ENCODE measurements at regions not wholly inside any gene's neighbourhood (a gene's known extent, or its start where the extent isn't known, plus 50 kb on each side); places are given as distances from the start of the nearest gene placed in this dataset.
"Not testable (repeated sequence)": the region's sequence is repeated elsewhere in the genome, so short reads cannot be mapped to it uniquely, and the experiment has no call there.

DNA sequence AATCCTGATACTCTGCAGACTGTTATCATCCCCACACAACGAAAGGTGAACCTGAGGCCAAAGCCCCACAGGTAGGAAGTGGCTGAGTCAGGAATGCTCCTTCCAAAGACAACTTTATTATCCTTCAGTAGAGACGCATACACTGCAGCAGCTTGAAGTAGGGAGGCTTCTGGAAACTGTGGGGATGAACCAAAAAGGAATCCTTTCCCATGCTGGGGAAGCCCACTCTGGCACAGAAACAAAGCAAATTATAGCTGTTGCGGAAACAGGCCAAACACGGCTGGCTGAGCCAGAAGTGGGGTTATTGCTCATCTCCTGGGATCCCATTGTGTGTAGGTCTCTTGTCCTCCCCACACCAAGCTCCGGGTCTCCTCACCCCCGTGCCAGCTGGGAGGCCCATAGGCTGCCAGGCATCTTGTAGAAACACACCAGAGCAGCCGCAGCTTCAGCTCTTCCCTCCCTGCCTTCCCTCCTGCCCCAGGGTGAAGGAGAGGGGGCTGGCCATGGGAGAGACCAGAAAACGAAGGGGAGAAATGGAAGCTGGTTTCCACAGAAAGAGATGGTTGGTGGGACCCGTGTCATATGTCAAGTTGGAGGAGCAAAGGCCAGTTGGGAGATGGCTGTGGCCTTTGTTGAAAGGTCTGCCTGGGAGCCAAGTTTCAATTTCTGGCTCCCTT, 176.9 kb upstream of the NABP1 start:
- Mint-ChIP-seq H3K27me3 (no peaks in the 10 kb centered on the region), H3K36me3 (ENCODE audit: low read depth) (no peaks in the 10 kb centered on the region), H3K4me1 (ENCODE audit: low read depth) (no peaks in the 10 kb centered on the region), H3K9me3 (no peaks in the 10 kb centered on the region), H3K4me3 (no peak overlapping the region), H3K27ac (no peak overlapping the region)
- intact Hi-C loops (cut with micrococcal nuclease), result loop anchor here (1.0 to 10.0 kb wide), 4 partner anchors 269 to 716 kb away; no protein-coding TSS in a partner anchor

DNA sequence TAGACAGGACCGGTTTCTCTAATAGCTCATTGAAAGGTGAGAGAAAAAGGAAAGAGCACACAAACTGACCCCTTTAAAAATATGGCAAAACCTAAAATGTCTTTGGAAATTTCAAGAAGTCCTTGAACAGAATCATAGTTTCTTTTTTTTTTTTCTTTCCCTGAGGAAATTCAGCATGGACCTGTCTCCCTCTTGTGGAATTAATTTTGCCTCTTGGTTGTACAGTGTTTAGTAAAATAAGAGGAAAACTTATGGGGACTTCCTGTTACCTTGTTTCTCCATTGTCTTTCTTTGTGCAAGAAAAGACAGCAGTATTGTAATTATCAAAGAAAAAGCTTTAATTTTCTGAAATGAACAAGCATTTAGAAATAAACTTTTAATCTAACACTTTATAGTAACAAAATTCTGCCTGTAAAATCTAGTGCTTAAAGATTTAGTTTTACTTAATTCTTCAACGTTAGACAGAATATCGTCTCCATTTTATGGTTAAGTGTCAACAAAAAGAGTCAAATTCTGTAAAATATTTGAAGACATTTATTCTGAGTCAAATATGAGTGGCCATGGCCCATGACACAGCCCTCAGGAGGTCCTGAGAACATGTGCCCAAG, 176.3 kb upstream of the NABP1 start:
- Mint-ChIP-seq H3K27ac (no peak overlapping the region), H3K4me1 (ENCODE audit: low read depth) (no peaks in the 10 kb centered on the region), H3K4me3 (no peak overlapping the region), H3K36me3 (ENCODE audit: low read depth) (no peaks in the 10 kb centered on the region), H3K27me3 (no peaks in the 10 kb centered on the region), H3K9me3 (peaks cover 1% of the 10 kb centered on the region)
- intact Hi-C loops (cut with micrococcal nuclease), result loop anchor here (1.0 to 10.0 kb wide), 4 partner anchors 269 to 717 kb away; no protein-coding TSS in a partner anchor

DNA sequence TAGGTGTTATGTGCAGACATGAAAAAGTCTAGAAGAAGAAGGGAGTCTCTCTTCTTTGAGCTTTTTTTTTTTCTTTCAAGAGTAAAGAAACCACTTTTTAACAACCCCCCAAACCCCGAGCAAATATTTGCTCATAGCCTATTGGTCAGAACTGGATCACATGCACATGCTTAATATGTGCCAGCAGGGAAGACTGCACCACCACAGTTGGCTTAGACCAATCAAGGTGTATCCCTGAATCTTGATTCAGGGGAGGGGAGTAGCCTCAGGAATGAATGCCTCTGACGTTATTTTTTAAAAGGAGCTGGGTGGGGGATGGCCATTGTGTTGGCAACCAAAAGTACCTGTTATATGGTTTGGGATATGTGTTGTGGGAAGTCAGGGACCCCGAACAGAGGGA, 171.4 kb upstream of the NABP1 start:
- Mint-ChIP-seq H3K36me3 (ENCODE audit: low read depth) (no peaks in the 10 kb centered on the region), H3K4me3 (no peak overlapping the region), H3K27ac (no peak overlapping the region), H3K4me1 (ENCODE audit: low read depth) (no peaks in the 10 kb centered on the region), H3K27me3 (no peaks in the 10 kb centered on the region), H3K9me3 (peaks cover 14% of the 10 kb centered on the region)
- intact Hi-C loops (cut with micrococcal nuclease), result loop anchor here (10.0 kb wide), 1 partner anchor 722 kb away; no protein-coding TSS in a partner anchor

DNA sequence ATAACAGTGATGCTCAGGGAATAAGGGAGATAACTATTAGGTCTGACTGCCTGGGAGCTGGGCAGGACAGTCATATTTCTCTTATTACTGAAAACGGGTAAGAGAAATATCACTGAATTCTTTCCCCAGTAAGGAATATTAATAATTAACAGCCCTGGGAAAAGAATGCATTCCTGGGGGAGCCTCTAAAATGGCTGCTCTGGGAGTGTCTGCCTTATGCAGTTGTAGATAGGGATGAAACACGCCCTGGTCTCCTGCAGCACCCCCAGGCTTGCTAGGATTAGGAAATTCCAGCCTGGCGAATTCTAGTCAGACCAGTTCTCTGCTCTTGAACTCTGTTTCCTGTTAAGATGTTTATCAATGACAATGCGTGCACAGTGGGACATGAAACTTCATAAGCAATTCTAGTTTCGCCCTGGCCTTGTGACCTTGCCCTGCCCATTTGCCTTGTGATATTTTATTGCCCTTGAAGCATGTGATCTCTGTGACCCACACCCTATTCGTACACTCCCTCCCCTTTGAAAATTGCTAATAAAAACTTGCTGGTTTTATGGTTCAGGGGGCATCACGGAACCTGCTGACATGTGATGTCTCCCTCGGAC, 170.6 kb upstream of the NABP1 start:
- H3K27ac Mint-ChIP-seq; H3K4me3 Mint-ChIP-seq; H3K4me1 Mint-ChIP-seq (ENCODE audit: low read depth); H3K27me3 Mint-ChIP-seq; H3K36me3 Mint-ChIP-seq (ENCODE audit: low read depth): not testable (repeated sequence)
- H3K9me3 Mint-ChIP-seq, result peaks cover 14% of the 10 kb centered on the region
- intact Hi-C loops (cut with micrococcal nuclease), result loop anchor here (10.0 kb wide), 1 partner anchor 723 kb away; no protein-coding TSS in a partner anchor

DNA sequence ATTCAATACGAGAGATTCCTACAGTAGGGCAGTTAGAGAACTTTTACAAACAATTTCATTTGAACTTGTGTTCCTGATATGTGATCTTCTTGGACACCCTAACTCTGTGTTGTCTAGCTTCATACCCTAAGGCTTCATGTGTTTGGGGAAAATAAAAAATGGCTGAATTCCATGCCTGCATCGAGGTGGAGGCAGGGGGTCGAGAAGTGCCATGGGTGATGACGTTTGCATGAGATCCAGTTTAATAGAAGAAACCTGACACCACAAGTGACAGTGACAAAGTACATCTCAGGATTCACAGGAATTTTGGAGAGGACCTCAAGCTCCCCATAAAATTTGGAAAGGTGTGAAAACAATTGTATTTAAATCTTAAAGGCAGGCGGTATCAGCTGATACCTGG, 169.2 kb upstream of the NABP1 start:
- H3K9me3 Mint-ChIP-seq, result peaks cover 14% of the 10 kb centered on the region
- H3K36me3 Mint-ChIP-seq (ENCODE audit: low read depth), result no peaks in the 10 kb centered on the region
- no peaks in the 10 kb centered on the region for H3K27me3 Mint-ChIP-seq
- no peaks in the 10 kb centered on the region for H3K4me1 Mint-ChIP-seq (ENCODE audit: low read depth)
- intact Hi-C loops (cut with micrococcal nuclease), result loop anchor here (10.0 kb wide), 1 partner anchor 724 kb away; no protein-coding TSS in a partner anchor
- H3K27ac Mint-ChIP-seq, result no peak overlapping the region
- no peak overlapping the region for H3K4me3 Mint-ChIP-seq

DNA sequence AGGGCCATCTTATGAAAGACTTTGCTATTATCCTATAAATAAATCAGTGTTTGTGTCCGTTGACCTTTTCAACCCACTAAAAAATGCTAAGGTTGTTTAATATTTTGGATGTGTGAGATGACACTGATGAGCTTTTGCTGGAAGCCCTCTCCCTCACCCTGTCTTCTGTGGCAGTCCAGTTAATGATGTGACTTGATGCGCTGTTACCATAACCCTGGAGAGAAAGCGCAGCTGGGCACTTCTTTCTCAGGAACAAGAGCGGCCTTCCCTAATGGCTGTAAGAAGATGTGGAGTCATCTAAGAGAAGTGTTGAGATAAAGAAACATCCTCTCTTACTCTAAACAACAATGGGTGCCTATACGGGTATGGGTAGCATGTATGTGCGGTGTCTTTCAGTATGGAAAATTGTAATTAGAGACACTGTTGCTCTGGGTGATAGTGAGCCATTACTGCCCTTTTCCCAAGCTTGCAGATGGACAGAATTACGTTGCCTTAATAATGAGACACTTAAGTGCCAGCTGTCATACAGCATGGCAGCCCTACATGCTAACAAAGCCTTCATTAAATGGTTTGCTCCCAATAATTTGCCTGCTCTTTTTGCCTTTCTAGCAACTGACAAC, 165.6 kb upstream of the NABP1 start:
- H3K9me3 Mint-ChIP-seq, result peaks cover 6% of the 10 kb centered on the region
- no peaks in the 10 kb centered on the region for H3K4me1 Mint-ChIP-seq (ENCODE audit: low read depth)
- H3K27ac Mint-ChIP-seq, result no peak overlapping the region
- no peaks in the 10 kb centered on the region for H3K36me3 Mint-ChIP-seq (ENCODE audit: low read depth)
- H3K27me3 Mint-ChIP-seq, result peaks cover 1% of the 10 kb centered on the region
- H3K4me3 Mint-ChIP-seq, result no peak overlapping the region
- intact Hi-C loops (cut with micrococcal nuclease), result no loop called here

DNA sequence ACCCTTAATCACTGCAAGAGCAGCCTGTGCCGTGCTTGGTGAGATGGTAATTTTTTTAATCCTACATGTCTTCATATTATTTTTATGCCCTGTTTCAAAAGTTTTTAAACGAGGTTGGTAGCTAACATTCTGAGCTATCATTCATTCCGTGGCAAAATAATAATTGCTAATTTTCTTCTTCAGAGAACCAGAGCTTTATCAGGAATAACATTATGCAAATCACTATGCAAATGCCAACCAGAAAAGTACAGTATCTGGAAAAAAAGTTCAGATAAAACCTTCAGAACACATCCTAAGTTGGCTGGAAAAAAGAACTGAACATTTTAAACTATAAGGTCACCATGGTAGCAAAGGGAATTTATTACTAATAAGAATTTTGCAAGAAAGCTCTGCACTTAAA, 165.1 kb upstream of the NABP1 start:
- no peak overlapping the region for H3K27ac Mint-ChIP-seq
- peaks cover 1% of the 10 kb centered on the region for H3K27me3 Mint-ChIP-seq
- H3K9me3 Mint-ChIP-seq, result peaks cover under 1% of the 10 kb centered on the region
- intact Hi-C loops (cut with micrococcal nuclease), result no loop called here
- no peaks in the 10 kb centered on the region for H3K4me1 Mint-ChIP-seq (ENCODE audit: low read depth)
- H3K4me3 Mint-ChIP-seq, result no peak overlapping the region
- no peaks in the 10 kb centered on the region for H3K36me3 Mint-ChIP-seq (ENCODE audit: low read depth)

DNA sequence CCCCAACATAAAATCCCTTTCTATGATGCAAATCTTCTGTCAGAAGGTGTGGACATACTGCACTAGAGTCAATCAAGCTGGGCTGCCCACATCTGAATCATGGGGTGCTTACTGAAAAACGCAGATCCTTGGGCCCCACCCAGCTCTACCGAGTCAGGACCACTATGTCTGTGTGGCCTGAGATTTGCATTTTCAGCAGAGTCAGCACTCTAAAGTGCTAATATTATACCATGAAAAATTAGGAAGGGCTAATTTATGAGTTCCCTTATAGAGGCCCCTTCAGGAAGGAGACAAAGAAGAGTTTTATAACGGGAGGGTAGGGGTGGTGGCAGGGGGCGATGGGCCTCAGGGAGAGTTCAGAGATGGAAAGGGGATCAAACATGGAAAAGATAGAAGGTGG, 163.3 kb upstream of the NABP1 start:
- Mint-ChIP-seq H3K4me1 (ENCODE audit: low read depth) (no peaks in the 10 kb centered on the region), H3K27me3 (peaks cover 1% of the 10 kb centered on the region), H3K36me3 (ENCODE audit: low read depth) (no peaks in the 10 kb centered on the region), H3K9me3 (no peaks in the 10 kb centered on the region), H3K27ac (no peak overlapping the region), H3K4me3 (no peak overlapping the region)
- intact Hi-C loops (cut with micrococcal nuclease), result no loop called here

DNA sequence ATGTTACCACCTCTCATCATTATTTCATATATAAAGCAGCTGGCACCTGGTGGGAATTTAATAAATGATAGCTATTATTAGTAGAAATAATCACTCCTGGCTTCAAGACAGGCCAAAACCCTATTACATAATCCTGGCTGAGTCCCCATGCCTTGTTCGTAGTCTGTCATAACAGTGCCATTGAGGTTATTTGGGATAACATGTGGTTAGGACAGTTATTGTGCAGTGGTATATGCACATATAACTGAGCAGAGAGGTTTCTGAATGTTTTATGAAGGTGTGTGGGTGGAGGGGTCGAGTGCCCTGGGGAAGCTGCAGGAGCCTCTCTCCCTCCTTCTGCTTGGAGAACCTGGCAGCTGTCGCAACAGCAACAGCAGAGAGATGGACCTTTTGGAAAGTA, 162.4 kb upstream of the NABP1 start:
- no peaks in the 10 kb centered on the region for H3K36me3 Mint-ChIP-seq (ENCODE audit: low read depth)
- no peak overlapping the region for H3K4me3 Mint-ChIP-seq
- H3K27me3 Mint-ChIP-seq, result peaks cover 1% of the 10 kb centered on the region
- H3K9me3 Mint-ChIP-seq, result no peaks in the 10 kb centered on the region
- H3K4me1 Mint-ChIP-seq (ENCODE audit: low read depth), result no peaks in the 10 kb centered on the region
- no peak overlapping the region for H3K27ac Mint-ChIP-seq
- intact Hi-C loops (cut with micrococcal nuclease), result no loop called here

DNA sequence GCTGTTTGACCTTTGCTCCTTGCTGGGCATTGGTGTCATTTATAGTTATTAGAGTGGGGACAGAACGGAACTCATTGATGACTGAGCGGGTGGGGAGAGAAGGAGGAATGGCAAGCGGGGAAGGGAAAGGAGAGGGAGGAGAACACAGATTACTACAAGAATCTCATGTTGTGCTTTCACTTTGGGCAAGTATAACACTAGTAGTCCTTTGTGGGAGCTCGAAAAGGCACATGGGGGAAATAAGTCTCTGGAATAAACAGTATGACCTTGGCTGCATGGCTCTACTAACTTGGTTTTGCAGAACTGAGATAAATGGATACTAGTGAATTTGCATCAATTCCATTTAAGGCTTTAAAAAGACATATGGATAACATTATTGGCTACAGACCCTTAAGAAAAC, 161.7 kb upstream of the NABP1 start:
- Mint-ChIP-seq H3K36me3 (ENCODE audit: low read depth) (no peaks in the 10 kb centered on the region), H3K9me3 (no peaks in the 10 kb centered on the region), H3K27ac (no peak overlapping the region), H3K4me1 (ENCODE audit: low read depth) (no peaks in the 10 kb centered on the region), H3K4me3 (no peak overlapping the region), H3K27me3 (peaks cover 1% of the 10 kb centered on the region)
- intact Hi-C loops (cut with micrococcal nuclease), result no loop called here

DNA sequence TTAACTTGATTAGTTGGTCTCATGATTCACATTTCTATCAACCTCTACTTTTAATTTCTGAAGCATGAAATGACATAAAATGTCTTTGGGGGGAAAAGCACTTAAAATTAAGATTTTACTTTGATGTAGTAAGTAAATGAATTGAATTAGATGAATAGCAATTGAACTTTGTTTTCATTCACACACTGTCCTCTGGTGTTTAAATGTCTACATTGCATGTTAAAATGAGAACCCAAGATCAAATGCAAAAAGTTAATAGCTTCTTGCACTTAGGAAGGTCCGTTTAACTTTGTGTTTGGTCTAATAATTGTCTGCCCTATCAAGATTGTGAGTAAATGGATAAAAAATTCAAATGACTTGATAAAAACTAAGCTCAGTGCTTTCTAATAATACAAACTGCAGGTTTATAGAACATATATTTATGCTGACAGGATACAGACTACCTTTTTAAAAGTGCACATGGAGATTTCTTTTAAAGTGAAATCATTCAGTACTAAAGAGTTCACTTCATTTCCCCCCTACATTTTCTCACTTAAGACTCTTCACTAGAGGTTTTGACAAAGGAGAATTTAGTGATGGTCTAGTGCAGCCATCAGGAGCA, 156.2 kb upstream of the NABP1 start:
- intact Hi-C loops (cut with micrococcal nuclease), result loop anchor here (2.0 to 10.0 kb wide), 3 partner anchors 304 to 467 kb away; no protein-coding TSS in a partner anchor
- Mint-ChIP-seq H3K36me3 (ENCODE audit: low read depth) (no peaks in the 10 kb centered on the region), H3K4me1 (ENCODE audit: low read depth) (no peaks in the 10 kb centered on the region), H3K27me3 (no peaks in the 10 kb centered on the region), H3K4me3 (no peak overlapping the region), H3K9me3 (no peaks in the 10 kb centered on the region), H3K27ac (no peak overlapping the region)

DNA sequence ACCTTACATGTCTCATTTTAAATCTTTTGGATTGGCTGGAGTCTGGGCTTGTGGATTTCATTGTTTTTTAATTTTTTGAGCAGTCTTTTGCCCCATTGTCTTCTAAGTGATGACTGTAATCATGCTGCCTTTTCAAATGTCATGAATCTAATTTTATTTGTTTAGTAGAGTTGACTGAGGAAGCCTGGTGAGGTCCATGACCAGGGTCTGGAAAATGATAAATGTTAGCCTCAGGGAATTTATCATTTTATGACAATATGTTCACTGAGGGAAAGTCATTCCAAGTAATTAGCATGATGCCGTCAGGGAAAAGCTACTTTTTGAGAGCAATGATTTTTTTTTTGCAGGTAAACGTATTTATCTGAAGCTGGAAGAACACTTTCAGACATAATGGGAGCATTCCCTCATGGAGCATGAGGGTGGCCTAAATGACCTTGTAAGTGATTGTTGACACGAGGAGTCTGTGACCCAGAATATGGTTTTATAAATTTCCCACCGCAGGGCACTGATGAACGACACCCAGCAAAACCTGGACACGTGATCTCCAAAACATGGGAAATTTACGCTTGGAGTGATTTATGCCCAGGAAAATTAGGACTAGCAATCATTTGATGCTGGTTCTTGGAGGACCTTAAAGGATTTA, 155.3 kb upstream of the NABP1 start:
- intact Hi-C loops (cut with micrococcal nuclease), result loop anchor here (5.0 to 10.0 kb wide), 2 partner anchors 305 to 468 kb away; no protein-coding TSS in a partner anchor
- Mint-ChIP-seq H3K36me3 (ENCODE audit: low read depth) (no peaks in the 10 kb centered on the region), H3K27me3 (no peaks in the 10 kb centered on the region), H3K4me3 (no peak overlapping the region), H3K9me3 (no peaks in the 10 kb centered on the region), H3K4me1 (ENCODE audit: low read depth) (no peaks in the 10 kb centered on the region), H3K27ac (no peak overlapping the region)

DNA sequence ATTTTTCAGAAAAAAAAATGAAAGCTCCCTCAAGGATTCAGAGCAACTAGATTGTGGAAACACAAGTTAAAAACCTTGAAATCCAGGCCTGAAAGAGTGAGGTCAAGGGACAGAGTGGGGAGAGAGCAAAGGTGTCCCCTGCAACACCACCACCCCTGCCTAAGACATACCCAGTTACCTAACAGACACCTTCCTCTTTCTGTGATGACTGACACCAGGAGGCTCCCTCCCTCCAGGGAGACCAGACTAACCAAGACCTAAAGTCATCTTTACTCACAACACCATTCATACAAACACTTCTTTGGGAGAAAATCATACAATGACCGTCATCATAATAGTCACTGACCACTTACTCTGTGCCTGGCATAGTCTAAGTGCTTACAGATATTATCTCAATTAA, 151.8 kb upstream of the NABP1 start:
- intact Hi-C loops (cut with micrococcal nuclease), result loop anchor here (10.0 kb wide), 1 partner anchor 471 kb away; no protein-coding TSS in a partner anchor
- Mint-ChIP-seq H3K27ac (no peak overlapping the region), H3K36me3 (ENCODE audit: low read depth) (no peaks in the 10 kb centered on the region), H3K9me3 (no peaks in the 10 kb centered on the region), H3K4me3 (no peak overlapping the region), H3K4me1 (ENCODE audit: low read depth) (no peaks in the 10 kb centered on the region), H3K27me3 (no peaks in the 10 kb centered on the region)

Data from dendritic cell treated with granulocyte-macrophage colony-stimulating factor and Interleukin-4, amounts not matched to agents 40 ng/mL and 50 ng/mL, for 4 days (primary cell).